K562 (cell line): ENCODE measurements at regions not wholly inside any gene's neighbourhood (a gene's known extent, or its start where the extent isn't known, plus 50 kb on each side); places are given as distances from the start of the nearest gene placed in this dataset.

ENCODE experiments used
- ATAC-seq: fragments of 200-7000 bp; cut with Tn5 transposase; 3 replicates; pipeline ENCODE4 v1.9.1; 2020; ENCODE audit warnings: moderate library complexity
- BruUV-seq: library from RNA; stranded (reverse); fragments of 400-500 nt; replicated peaks from 2 replicates; lab custom pipeline; 2021; lab: Mats Ljungman, UMichigan
- CTCF ChIA-PET: fragments of 300-600 bp; formaldehyde crosslinking; extraction: SDS; loops from one replicate; lab custom pipeline; 2021; ENCODE audit warnings: low intra/inter-chr PET ratio; lab: Yijun Ruan, JAX
- POLR2A ChIA-PET: fragments of 300-600, 350-650 bp; sonication (Branson Sonifier 250); formaldehyde crosslinking; extraction: SDS; loops from one replicate; lab custom pipeline; 2021; ENCODE audit warnings: antibody characterized with exemption, inconsistent platforms; lab: Yijun Ruan, JAX
- DNase-seq, 4 experiments: peaks; one replicate each; pipeline versions ENCODE4 v3.0.0 to v3.0.0-alpha.2; 2011 to 2018; ENCODE audit warnings: low spot score in 3 of 4, mixed read lengths in 3 of 4; ENCODE audit errors: extremely low read depth in 1 of 4
- FAIRE-seq: peaks from 2 replicates; lab custom pipeline; 2011; peaks lifted over from hg19 to GRCh38; lab: Jason Lieb, UNC
- H2AFZ ChIP-seq: 2 replicates; pipeline ENCODE4 v1.6.0; 2011; ENCODE audit warnings: low read depth, low read length, control low read depth, inconsistent platforms
- H3K27ac ChIP-seq: fragments of 200-600 bp; 3 replicates; pipeline ENCODE4 v1.8.0; 2011; ENCODE audit warnings: low read depth, mild to moderate bottlenecking, control low read depth, inconsistent platforms, low read length, moderate library complexity, mixed read lengths; ENCODE audit errors: extremely low read depth
- H3K27me3 ChIP-seq, 2 experiments: fragments of 300-600 bp in 1 of 2; 2 replicates in 1 of 2; 3 replicates in 1 of 2; pipeline versions ENCODE4 v1.6.0 to v1.8.0; 2011; ENCODE audit warnings: inconsistent platforms in 2 of 2, low read length in 2 of 2, mild to moderate bottlenecking in 1 of 2, mixed read lengths in 1 of 2, moderate library complexity in 1 of 2; ENCODE audit not compliant: control insufficient read depth in 2 of 2, insufficient read depth in 2 of 2
- H3K36me3 ChIP-seq: fragments of 300-600 bp; 3 replicates; pipeline ENCODE4 v1.8.0; 2011; ENCODE audit warnings: mild to moderate bottlenecking, low read length, inconsistent platforms; ENCODE audit not compliant: control insufficient read depth, insufficient read depth
- H3K4me1 ChIP-seq, 2 experiments: fragments of 200-600 bp in 1 of 2; replicated peaks in 1 of 2; 2 replicates in 1 of 2; 3 replicates in 1 of 2; pipeline versions ENCODE4 v1.5.1 to v1.8.0; 2011; ENCODE audit warnings: inconsistent platforms in 2 of 2, low read length in 2 of 2, mild to moderate bottlenecking in 1 of 2, mixed read lengths in 1 of 2, moderate library complexity in 1 of 2; ENCODE audit not compliant: control insufficient read depth in 2 of 2, insufficient read depth in 2 of 2
- H3K4me2 ChIP-seq: 2 replicates; pipeline ENCODE4 v1.6.1; 2011; ENCODE audit warnings: low read length, control low read depth, inconsistent platforms, mixed read lengths; ENCODE audit not compliant: insufficient read depth
- H3K4me3 ChIP-seq: fragments of 200-600 bp; sonication (generic), shearing (Covaris generic); 2 replicates; pipeline ENCODE4 v1.5.1; 2016; ENCODE audit warnings: control low read depth, inconsistent platforms
- H3K79me2 ChIP-seq: fragments of 200-600 bp; 3 replicates; pipeline ENCODE4 v1.8.0; 2011; ENCODE audit warnings: low read length, inconsistent platforms; ENCODE audit not compliant: control insufficient read depth, insufficient read depth
- H3K9ac ChIP-seq, 2 experiments: 2 replicates each; pipeline versions ENCODE4 v1.6.0 to v1.6.1; 2011; ENCODE audit warnings: low read depth in 2 of 2, low read length in 2 of 2, control low read depth in 1 of 2, inconsistent platforms in 1 of 2, mild to moderate bottlenecking in 1 of 2, mixed read lengths in 1 of 2; ENCODE audit not compliant: insufficient read depth in 1 of 2
- H3K9me1 ChIP-seq: one replicate; pipeline ENCODE4 v1.6.0; 2011; ENCODE audit warnings: inconsistent platforms, mild to moderate bottlenecking, low read length, moderate library complexity; ENCODE audit not compliant: control insufficient read depth, insufficient read depth
- H3K9me3 ChIP-seq: replicated peaks from 2 replicates; pipeline ENCODE4 v1.5.1; 2011; ENCODE audit warnings: low read depth, low read length, inconsistent platforms; ENCODE audit not compliant: control insufficient read depth, insufficient read depth
- H4K20me1 ChIP-seq: replicated peaks from 2 replicates; pipeline ENCODE4 v1.6.1; 2011; ENCODE audit warnings: low read length, inconsistent platforms, mixed read lengths; ENCODE audit not compliant: control insufficient read depth, insufficient read depth
- AFF4 ChIP-seq: sonication (generic); formaldehyde crosslinking; IDR thresholded peaks from 2 replicates; pipeline ENCODE4 v1.8.0; 2023; ENCODE audit warnings: mild to moderate bottlenecking, missing genetic modification reagents
- HNRNPL ChIP-seq: fragments of 200-400 bp; formaldehyde crosslinking; IDR thresholded peaks from 2 replicates; pipeline ENCODE4 v1.6.1; 2017; ENCODE audit warnings: low read depth, mild to moderate bottlenecking, low read length
- JUND ChIP-seq, 2 experiments: IDR thresholded peaks; 2 replicates in 1 of 2; 3 replicates in 1 of 2; pipeline ENCODE4 v1.6.1; 2011; ENCODE audit warnings: borderline replicate concordance in 2 of 2, low read depth in 2 of 2, low read length in 2 of 2, improper control_type of control experiment in 1 of 2, missing biosample characterization in 1 of 2, missing genetic modification characterization in 1 of 2, missing genetic modification reagents in 1 of 2
- MTA1 ChIP-seq: fragments of 450-650 bp; IDR thresholded peaks from 2 replicates; pipeline ENCODE4 v1.6.1; 2017; ENCODE audit warnings: borderline replicate concordance
- TAF1 ChIP-seq: IDR thresholded peaks from 2 replicates; pipeline ENCODE4 v1.6.1; 2011; ENCODE audit warnings: mild to moderate bottlenecking, low read length, moderate library complexity; ENCODE audit not compliant: insufficient read depth, control insufficient read depth, severe bottlenecking; ENCODE audit errors: extremely low read depth
- WGBS: fragments of 100-300 bp; shearing (Covaris generic); methylation state at CpG from one replicate; pipeline ENCODE4 v1.1.6; 2016; ENCODE audit warnings: low coverage, mixed read lengths; ENCODE audit not compliant: insufficient coverage; ENCODE audit errors: missing lambda C conversion rate; 5-methylcytosine and 5-hydroxymethylcytosine counted together
- in situ Hi-C: fragments of 300-500 bp; cut with MboI; formaldehyde crosslinking; loops from 4 replicates; pipeline ENCODE4 v1.15.0; 2018; ENCODE audit warnings: inconsistent platforms, mixed read lengths
- intact Hi-C: fragments of 100-400 bp; cut with micrococcal nuclease; formaldehyde crosslinking; loops from 2 replicates; pipeline ENCODE4 v1.14.2; 2022
- TF ChIP-seq, protein P1 (sequence below): IDR thresholded peaks from 2 replicates; pipeline ENCODE4 v1.6.1; 2011; ENCODE audit warnings: borderline replicate concordance, low read depth, mild to moderate bottlenecking, moderate library complexity, low read length; ENCODE audit not compliant: insufficient read depth, poor library complexity, severe bottlenecking

GRCh38 chr4:27173280-27173679 is 312.6 kb downstream of the STIM2 start:
- no peak for DNase-seq
- no peak overlapping the region for H3K4me3 ChIP-seq
- no peaks in the 10 kb centered on the region for H3K79me2 ChIP-seq
- intact Hi-C loops (loop anchor here (10.0 kb wide), 1 partner anchor 152 kb away; no protein-coding TSS in a partner anchor), in situ Hi-C loops (no loop called here)
- H3K27ac ChIP-seq = no peak overlapping the region
- no peak for ATAC-seq
- H3K9ac ChIP-seq = no peak overlapping the region
- 1% methylated on average over 7 of the region's 7 CpGs for WGBS
- ChIA-PET CTCF (no interaction called here), POLR2A (interaction anchor here (0.6 kb wide), 1 partner anchor 13 kb away, joined by 3 read pairs; no protein-coding TSS in a partner anchor)
- no peak overlapping the region for H2AFZ ChIP-seq
- H3K36me3 ChIP-seq = no peaks in the 10 kb centered on the region
- TF ChIP-seq JUND (IDR thresholded peaks at IDR 0.05; ENCODE audit: borderline replicate concordance, low read depth, low read length) (no peak), JUND (tag; IDR thresholded peaks at IDR 0.05; ENCODE audit: borderline replicate concordance, low read depth, low read length) (no peak), TAF1 (no peak), AFF4 (no peak), MTA1 (no peak), HNRNPL (no peak)
- TF ChIP-seq, protein P1, sequence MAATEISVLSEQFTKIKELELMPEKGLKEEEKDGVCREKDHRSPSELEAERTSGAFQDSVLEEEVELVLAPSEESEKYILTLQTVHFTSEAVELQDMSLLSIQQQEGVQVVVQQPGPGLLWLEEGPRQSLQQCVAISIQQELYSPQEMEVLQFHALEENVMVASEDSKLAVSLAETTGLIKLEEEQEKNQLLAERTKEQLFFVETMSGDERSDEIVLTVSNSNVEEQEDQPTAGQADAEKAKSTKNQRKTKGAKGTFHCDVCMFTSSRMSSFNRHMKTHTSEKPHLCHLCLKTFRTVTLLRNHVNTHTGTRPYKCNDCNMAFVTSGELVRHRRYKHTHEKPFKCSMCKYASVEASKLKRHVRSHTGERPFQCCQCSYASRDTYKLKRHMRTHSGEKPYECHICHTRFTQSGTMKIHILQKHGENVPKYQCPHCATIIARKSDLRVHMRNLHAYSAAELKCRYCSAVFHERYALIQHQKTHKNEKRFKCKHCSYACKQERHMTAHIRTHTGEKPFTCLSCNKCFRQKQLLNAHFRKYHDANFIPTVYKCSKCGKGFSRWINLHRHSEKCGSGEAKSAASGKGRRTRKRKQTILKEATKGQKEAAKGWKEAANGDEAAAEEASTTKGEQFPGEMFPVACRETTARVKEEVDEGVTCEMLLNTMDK = no peak
- no peak for FAIRE-seq
- no peaks in the 10 kb centered on the region for H3K4me1 ChIP-seq
- no peaks in the 10 kb centered on the region for H3K9me1 ChIP-seq
- no TSS peak for BruUV-seq
- no peak overlapping the region for H3K4me2 ChIP-seq
- H3K9me3 ChIP-seq = no peaks in the 10 kb centered on the region
- no peaks in the 10 kb centered on the region for H3K27me3 ChIP-seq
- H4K20me1 ChIP-seq = no peaks in the 10 kb centered on the region
